ENCODE measurements at regions not wholly inside any gene's neighbourhood (a gene's known extent, or its start where the extent isn't known, plus 50 kb on each side); places are given as distances from the start of the nearest gene placed in this dataset.
"Not testable (repeated sequence)": the region's sequence is repeated elsewhere in the genome, so short reads cannot be mapped to it uniquely, and the experiment has no call there.

DNA sequence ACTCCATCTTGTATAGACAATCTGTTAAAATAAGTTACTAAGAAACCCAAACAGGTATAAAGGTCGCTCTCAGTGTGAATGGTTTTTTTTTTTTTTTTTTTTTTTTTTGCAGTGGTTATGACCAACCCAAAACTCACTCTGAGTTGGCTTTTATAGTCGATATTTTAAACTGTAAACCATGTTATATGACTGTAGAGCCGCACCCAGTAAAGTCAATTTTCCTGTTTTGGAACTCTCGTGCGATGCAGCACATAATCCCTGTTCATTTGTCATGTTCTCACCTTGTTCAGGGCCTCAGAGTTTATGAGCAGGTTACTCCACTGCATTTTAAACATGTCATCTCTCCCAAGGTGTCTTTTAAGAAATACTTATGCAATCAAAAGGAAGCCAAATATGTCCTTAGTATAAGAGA is 112.5 kb downstream of the KLF5 start:
- intact Hi-C loops (cut with DNase I), result no loop called here
- no peak for DNase-seq (ENCODE audit: low spot score)

DNA sequence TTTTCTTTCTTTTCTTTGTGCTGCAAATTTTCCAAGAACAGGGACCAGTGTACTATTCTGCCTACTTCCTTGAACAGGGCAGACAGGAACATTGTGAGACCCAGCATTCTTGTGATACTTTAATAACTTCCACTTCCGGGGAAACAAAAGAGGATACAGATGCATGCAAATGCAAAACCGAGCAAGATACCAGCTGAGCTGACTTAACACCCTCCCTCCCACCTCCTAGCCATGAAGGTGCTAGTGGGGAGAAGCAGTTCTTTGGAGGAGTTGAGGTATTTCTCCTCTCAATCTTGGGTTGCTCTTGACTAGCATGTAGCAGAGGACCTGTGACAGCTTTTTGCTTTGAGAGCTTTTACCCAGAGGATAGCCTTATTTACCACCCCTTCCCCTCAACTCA is 111.2 kb downstream of the KLF5 start:
- DNase-seq (ENCODE audit: low spot score), result no peak
- intact Hi-C loops (cut with DNase I), result no loop called here

DNA sequence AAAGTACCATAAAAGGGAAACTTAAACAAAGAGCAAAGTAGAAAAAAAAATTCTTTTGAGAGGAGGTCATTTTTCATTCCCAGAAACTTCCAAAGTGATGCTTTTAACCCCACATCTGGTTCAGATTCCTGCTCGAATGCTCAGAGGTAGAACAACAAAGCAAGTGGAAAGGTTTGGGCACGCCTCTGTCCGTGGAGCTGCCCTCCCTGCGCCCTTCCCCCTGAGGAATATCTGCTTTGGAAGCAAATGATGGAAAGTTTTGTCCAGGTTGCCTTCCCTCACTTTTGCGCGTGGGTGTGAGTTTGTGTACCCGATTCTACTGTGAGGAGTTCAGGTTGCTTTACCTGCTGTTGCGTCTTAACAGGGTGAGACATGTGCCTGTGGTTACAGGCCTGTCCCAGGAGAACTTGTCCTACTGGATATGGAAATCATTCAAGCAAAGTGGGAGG is 110.2 kb downstream of the KLF5 start:
- intact Hi-C loops (cut with DNase I), result no loop called here

DNA sequence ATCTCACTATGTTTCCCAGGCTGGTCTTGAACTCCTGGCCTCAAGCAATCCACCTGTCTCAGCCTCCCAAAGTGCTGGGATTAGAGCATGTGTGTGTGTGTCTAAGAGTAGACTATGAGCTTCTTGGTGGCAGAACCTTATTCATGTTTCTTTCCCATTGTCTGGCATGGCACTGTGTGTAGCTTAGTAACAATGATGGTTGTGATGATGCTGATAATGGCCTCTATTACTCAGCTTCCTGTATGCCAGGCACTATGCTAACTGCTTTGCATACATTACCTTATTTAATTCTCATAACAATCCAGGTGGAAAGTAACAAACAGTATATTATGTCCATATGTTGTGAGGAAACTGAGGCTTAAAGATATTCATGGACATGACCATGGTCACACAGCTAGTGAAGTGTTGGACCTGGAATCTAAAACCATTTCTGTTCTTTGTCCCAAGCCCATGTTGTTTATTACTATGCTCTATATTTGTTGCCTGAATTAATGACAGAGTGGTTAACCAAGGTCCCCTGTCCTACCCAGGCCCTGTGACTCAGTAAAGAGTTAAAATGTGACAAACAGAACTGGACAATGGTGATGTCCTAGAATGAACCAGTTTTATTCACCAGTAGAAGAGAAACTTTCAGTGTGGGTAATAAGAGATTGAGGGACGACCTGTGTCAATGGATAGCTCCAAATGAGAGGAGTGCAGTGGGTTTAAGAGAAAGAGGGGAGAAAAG is 109.6 kb downstream of the KLF5 start:
- intact Hi-C loops (cut with DNase I), result no loop called here
- no peak for DNase-seq (ENCODE audit: low spot score)

More for the DNA sequence above, 110.2 kb downstream of the KLF5 start:
- no peak for DNase-seq (ENCODE audit: low spot score)

DNA sequence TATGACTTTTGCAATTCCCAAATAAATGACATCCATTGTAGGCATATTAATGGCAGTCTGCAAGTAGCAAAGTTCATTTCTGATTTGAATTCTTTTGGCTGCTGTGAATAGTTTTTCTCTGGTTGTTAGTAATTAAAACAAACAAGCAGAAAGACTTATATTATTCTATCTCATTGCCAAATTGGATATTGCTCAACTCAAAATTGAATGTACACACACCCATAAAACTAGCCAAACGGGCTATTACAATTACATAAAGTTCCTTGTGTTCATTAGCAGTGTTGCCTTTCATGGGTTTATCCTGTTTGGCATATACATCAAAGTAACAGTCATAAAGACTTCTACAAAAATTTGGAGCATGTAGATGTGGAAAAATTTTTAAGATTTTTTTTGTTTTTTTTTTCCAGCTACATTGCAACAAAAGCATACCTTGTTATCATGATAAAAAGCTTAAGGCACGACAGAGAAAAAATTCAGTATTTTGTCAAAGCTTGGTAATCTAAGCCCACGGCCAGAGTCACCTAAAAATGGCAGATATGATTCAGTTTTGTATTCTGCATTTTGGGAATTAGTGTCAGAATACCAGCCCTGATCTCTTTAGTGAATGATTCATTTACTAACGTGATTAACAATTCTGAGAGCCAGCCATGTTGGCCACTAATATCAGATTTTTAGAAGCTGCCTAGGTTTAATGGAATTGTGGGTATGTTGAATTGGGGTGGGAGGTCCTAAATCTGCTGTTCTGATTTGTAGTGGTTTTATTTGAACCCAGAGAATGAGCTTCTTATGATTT is 108.4 kb downstream of the KLF5 start:
- no peak for DNase-seq (ENCODE audit: low spot score)
- intact Hi-C loops (cut with DNase I), result no loop called here

DNA sequence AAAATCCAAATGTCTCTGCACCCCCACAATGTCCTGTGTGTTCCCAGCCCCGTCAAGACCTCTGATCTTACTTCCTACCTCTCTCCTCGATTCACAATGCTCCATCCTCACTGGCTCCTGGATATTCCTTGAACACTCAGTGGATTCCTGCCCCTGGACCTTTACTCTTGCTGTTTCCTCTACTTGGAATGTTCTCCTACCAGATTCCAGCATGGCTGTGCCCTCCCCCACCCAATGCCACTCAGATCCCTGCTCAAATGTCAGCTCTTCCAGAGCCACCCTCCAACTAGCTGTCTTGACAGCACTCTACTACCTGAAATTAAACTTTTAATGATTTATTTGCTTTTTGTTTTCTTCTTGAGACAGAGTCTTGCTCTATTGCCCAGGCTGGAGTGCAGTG is 107.4 kb downstream of the KLF5 start:
- DNase-seq (ENCODE audit: low spot score), result no peak
- intact Hi-C loops (cut with DNase I), result no loop called here

DNA sequence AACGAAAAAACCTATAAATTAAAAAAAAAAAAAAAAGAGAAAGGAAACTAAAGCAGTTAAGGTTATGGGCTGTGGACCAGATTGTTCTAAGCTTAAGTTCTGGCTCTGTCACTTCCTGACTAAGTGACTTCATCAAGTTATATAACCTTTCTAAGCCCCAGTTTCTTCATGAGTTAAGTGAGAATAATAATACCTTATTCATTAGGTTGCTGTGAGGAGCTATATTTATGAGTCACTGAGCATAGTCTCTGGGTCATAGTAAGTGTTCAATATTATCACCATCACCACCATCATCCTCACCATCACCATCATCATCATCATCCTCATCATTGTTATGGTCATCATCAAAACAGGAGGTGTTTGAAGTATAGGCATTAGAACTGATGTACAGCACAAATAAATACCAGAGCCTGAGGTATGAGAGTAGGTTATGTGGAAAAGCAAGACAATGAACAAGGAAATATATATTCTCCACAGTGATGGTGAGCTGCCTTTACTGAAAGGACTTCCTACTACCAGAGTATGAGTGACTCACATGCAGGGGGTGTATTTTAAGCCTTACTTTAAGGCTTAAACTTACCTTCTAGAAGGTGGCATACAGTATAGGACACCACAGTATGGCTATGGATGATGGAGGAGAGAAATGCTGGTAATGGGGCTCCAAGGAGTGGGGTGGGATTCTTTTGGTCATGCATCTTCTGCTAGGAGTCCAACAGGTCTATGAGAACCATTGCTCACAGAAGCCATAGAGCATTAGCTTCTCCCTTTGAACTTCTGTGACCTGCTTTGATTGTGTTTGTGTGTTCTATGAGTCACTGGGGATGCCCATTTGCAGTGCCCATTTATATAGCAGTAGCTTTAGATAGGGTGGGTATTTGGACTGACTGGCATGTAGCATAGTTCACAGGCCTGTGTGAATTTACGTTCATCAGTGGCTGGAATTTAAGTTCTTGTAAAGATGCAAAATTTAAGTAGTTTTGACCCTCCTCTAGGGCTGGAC is 104.4 kb downstream of the KLF5 start:
- no peak for DNase-seq (ENCODE audit: low spot score)
- intact Hi-C loops (cut with DNase I), result no loop called here

DNA sequence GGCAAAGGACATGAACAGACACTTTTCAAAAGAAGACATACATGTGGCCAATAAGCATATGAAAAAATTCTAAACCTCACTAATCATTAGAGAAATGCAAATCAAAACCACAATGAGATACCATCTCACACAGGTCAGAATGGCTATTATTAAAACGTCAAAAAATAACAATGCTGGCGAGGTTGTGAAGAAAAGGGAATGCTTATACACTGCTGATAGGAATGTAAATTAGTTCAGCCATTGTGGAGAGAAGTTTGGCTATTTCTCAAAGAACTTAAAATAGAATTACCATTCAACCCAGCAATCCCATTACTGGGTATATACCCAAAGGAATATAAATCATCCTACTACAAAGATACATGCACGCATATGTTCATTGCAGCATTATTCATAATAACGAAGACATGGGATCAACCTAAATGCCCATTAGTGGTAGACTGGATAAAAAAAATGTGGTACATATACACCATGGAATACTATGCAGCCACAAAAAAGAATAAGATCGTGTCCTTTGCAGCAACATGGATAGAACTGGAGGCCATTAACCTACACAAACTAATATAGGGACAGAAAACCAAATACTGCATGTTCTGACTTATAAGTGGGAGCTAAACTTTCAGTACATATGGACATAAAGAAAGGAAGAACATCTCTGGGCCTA is 101.7 kb downstream of the KLF5 start:
- DNase-seq (ENCODE audit: low spot score); intact Hi-C loops (cut with DNase I): not testable (repeated sequence)

DNA sequence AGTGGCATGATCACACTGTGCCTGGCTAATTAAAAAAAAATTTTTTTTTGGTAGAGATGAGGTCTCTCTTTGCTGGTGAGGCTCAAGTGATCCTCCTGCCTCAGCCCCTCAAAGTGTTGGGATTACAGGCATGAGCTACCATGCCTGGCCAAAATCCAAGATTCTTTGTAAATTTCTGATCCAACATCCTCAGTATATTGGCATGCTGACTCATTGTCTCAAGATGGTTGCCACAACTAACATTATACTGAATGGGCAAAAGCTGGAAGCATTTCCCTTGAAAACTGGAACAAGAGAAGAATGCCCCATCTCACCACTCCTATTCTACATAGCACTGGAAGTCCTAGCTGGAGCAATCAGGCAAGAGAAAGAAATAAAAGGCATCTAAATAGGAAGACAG is 100.0 kb downstream of the KLF5 start:
- no peak for DNase-seq (ENCODE audit: low spot score)
- intact Hi-C loops (cut with DNase I), result no loop called here

DNA sequence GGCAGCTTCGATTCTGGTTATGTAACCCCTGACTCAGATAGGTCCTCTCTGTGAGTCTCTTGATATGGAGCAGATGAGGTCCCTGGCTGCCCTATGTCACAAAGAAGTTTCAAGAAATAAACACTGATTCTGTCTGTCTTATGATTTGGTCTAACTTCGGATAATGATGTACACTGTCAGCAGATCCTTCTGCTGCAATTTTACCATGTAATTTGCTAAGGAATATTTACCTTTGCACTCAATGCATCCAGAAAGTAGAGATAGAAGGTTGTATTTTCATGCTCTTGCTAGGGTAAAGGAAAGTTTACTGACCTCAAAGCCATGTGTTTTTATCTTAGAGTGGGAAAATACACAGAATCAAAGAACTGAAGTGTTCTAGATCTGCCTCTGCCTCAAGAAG is 98.2 kb downstream of the KLF5 start:
- intact Hi-C loops (cut with DNase I), result no loop called here
- DNase-seq (ENCODE audit: low spot score), result no peak

DNA sequence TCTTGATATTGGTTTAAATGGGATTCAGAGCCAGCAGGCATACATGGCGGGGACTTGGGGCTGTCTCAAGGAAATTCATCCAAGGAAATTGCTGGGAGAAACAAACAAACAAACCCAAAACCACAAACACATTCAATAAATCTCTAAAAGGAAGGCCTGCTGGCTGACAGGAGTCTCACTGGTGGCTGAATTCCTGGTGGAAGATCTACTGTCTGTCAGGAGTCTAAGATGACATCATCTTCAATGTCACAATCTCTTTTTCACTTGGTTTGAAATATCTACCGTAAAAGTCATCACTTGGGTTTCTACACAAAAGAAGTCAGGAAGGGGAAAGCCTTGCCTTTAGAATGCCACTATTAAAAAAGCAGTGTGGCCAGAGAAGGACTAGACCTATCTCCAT is 87.9 kb downstream of the KLF5 start:
- DNase-seq (ENCODE audit: low spot score), result no peak
- intact Hi-C loops (cut with DNase I), result no loop called here

DNA sequence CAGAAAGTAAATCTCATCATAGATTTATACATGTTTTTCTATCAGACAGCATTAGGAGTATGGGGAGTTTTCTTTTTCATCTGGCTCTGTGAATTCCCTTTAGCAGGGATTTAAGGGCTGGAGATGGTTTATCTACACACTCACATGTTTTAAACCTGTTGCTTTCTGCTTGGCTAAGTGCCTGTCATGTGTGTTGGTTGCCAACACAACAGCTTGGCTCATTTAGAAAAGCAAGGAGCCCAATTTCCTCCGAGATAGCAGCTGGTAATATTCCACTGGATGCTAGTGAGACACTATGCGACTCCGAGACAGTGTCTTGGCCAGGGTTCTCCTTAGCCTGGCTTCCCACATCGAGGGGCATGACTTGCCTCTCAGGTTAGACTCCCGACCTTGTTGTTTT is 83.3 kb downstream of the KLF5 start:
- DNase-seq (ENCODE audit: low spot score), result no peak
- intact Hi-C loops (cut with DNase I), result no loop called here

DNA sequence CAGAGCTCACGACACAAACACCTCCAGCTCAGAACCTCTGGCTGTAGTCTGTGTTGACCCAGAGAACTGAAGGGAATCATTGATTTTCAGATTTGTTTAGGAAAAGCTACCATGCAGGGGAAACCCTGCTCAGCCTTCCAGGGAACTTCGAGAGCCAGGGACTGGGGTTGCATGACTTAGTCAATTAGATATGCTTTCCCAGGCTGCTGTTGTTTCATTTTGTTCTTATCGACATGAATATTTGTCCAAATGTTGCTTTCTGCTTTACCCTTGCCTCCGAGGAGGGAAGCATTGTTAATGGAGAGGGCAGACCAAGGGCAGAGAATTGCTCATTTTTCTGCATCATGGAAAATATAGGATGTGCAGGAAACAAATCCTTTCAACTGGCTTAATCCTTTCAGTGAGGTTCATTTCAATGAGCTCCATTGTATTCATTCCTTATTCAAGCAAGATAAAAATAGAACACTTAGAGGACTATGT is 82.5 kb downstream of the KLF5 start:
- intact Hi-C loops (cut with DNase I), result no loop called here
- no peak for DNase-seq (ENCODE audit: low spot score)

DNA sequence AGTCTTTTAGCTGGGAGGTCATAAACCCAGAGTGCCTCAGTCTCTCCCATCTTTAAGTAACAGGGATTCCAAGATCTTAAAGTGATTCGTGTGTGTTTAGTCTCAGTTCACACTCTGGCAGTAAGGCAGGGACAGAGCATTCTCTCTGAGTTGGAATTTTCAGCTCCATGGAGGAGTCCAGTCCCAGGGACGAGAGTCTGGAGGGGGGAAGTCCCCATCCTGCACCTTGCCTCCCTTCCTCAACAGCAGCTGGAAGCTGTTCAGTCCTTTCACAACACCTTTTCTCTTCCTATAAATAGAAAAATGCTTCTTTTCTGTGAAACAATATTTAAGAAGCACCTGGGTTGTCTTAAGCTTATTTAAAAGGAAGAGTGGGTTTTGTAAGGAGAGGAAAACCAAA is 82.0 kb downstream of the KLF5 start:
- intact Hi-C loops (cut with DNase I), result no loop called here
- DNase-seq (ENCODE audit: low spot score), result no peak

DNA sequence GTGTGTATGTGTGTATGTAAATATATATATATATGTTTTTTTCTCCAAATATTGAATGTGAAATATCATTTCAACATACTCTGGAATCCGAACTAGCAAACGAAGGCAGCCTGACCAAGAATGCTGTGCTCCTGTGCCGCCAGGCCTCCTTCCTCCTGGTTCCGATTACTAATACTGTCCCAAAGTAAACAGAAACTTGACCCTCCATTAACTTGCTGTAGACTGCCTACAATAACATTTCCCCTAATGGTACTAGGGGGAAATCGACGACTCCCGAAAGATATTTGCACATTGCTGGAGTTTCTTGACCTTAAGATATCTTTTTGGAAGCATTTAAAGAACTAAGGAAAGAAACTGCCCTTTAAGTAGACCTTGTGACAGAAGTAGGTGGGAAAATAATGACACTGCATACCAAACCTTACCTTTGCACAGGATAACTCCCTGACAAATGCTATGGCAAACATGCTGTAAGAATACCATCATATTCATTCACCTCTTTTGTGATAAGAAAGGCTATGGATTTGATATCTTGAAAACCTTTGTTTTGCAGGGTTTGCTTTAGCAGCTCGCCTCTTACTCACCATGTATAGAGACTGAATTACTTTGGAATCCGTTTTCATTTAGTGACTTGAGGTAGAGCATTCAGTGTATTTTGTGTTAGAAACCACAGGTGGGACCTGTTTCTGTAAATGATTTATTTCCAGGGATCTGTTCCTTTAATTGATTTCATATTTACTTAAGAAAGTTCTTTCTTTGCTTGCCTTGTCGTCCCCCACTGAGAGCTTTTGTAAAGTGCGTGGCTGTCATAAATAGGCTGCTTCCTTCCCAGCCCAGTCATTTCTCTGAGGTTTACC is 80.1 kb downstream of the KLF5 start:
- intact Hi-C loops (cut with DNase I), result no loop called here
- no peak for DNase-seq (ENCODE audit: low spot score)

DNA sequence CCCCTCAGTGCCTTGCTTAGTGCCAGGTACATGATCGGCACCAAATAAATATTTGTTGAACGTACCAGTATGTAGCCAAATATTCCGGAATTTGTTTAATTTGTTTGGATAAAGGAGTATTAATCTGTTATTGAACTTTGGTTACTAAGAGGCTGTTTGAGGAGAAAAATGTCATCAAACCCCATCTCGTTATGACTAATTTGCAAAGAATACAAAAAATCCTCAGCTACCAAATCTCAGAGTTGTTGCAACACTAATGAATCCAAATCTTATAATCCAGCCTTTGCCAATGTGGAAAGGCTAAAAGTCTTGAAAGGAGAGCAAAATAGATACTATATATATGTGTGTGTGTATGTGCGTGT is 79.5 kb downstream of the KLF5 start:
- intact Hi-C loops (cut with DNase I), result no loop called here

DNA sequence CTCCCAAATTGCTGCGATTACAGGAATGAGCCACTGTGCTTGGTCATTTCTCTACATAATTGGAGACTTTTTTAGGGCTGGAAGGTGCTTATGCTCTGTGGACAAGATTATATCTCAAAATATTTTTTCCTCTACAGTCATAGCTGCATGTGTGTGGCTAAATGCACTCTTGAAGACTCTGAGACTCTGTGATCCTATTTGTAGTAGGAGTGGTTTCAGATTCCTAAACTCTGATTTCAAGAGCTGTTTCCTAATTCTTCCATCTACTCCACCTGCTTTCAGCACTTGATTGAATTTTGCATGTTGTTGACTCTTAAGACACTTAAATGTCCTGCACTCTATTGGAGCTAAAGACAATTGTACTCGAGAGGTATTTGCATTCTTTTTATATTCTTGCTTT is 78.0 kb downstream of the KLF5 start:
- no peak for DNase-seq (ENCODE audit: low spot score)
- intact Hi-C loops (cut with DNase I), result no loop called here

More for the DNA sequence above, 79.5 kb downstream of the KLF5 start:
- DNase-seq (ENCODE audit: low spot score), result no peak

DNA sequence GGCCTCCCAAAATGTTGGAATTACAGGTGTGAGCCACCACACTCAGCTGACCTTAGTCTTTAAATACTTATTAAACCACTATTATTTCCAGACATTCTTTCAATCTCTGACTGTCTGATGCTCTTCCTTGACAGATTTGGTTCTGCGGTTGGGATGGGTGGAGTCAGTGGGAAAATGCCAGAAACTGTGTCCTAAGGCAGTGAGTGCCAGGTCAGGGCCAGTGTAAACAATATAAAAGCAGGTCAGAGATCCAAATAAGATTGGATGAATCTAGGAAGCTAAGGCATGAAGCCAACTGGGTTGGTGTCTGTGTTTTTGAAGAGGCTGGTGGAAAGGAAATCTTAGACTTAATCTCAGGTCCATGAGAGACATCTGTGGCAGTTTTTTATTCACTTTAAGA is 74.7 kb downstream of the KLF5 start:
- intact Hi-C loops (cut with DNase I), result no loop called here
- DNase-seq (ENCODE audit: low spot score), result no peak

All from posterior vena cava (tissue), 2 donors.